Hematopoietic multipotent progenitor cell (in vitro differentiated cells): ENCODE measurements at regions not wholly inside any gene's neighbourhood (a gene's known extent, or its start where the extent isn't known, plus 50 kb on each side); places are given as distances from the start of the nearest gene placed in this dataset.
A peak's percentile ranks its signal among the peaks of the same experiment; 100 is the strongest.

ENCODE experiments used
- DNase-seq, 3 donors: peaks; one replicate each; pipeline ENCODE4 v3.0.0-alpha.2; 2011 to 2015; ENCODE audit warnings: low read depth in 2 of 3, low spot score in 2 of 3

GRCh38 chr7:33725111-33726025 is 180.0 kb upstream of the BMPER start:
- DNase-seq: no peak

- no peak for DNase-seq
Measured at GRCh38 chr7:33726582-33726981, 178.8 kb upstream of the BMPER start.

- DNase-seq: no peak
Measured at GRCh38 chr7:33727315-33727714, 178.0 kb upstream of the BMPER start.

- DNase-seq: no peak
Measured at GRCh38 chr7:33728873-33729551, 176.3 kb upstream of the BMPER start.

GRCh38 chr7:33729726-33730125 is 175.6 kb upstream of the BMPER start:
- no peak for DNase-seq

GRCh38 chr7:33730958-33731357 is 174.4 kb upstream of the BMPER start:
- DNase-seq: no peak

- DNase-seq: no peak
Measured at GRCh38 chr7:33731912-33732311, 173.4 kb upstream of the BMPER start.

- no peak for DNase-seq
Measured at GRCh38 chr7:33732462-33732861, 172.9 kb upstream of the BMPER start.

GRCh38 chr7:33733870-33734650 is 171.3 kb upstream of the BMPER start:
- DNase-seq: no peak

- no peak for DNase-seq
Measured at GRCh38 chr7:33735403-33735802, 169.9 kb upstream of the BMPER start.

GRCh38 chr7:33736521-33737221 is 168.7 kb upstream of the BMPER start:
- no peak for DNase-seq

- DNase-seq: no peak
Measured at GRCh38 chr7:33738260-33738935, 166.9 kb upstream of the BMPER start.

GRCh38 chr7:33739286-33739685 is 166.1 kb upstream of the BMPER start:
- no peak for DNase-seq

- DNase-seq: no peak
Measured at GRCh38 chr7:33742521-33742920, 162.8 kb upstream of the BMPER start.

GRCh38 chr7:33742999-33743587 is 162.2 kb upstream of the BMPER start:
- DNase-seq: no peak

GRCh38 chr7:33743594-33743993 is 161.7 kb upstream of the BMPER start:
- DNase-seq: no peak

- peak in 1 of 3 donors; percentile 21 for DNase-seq
Measured at GRCh38 chr7:33744293-33745075, 160.9 kb upstream of the BMPER start.

GRCh38 chr7:33745934-33746333 is 159.4 kb upstream of the BMPER start:
- no peak for DNase-seq

- DNase-seq: no peak
Measured at GRCh38 chr7:33748793-33749192, 156.5 kb upstream of the BMPER start.
